ENCODE measurements at regions not wholly inside any gene's neighbourhood (a gene's known extent, or its start where the extent isn't known, plus 50 kb on each side); places are given as distances from the start of the nearest gene placed in this dataset.

- DNase-seq (ENCODE audit: low spot score), result no peak
- H3K79me2 ChIP-seq (replicated peaks; ENCODE audit: insufficient read depth), result no peaks in the 10 kb centered on the region
- no peaks in the 10 kb centered on the region for H3K27me3 ChIP-seq (ENCODE audit: insufficient read depth)
- peaks cover 7% of the 10 kb centered on the region for H3K27me3 Mint-ChIP-seq (ENCODE audit: insufficient read depth, low read depth, poor library complexity)
- no peak overlapping the region for H3K27ac ChIP-seq (ENCODE audit: low read depth)
- no peak overlapping the region for H3K4me3 Mint-ChIP-seq
- no peaks in the 10 kb centered on the region for H4K20me1 ChIP-seq (replicated peaks; ENCODE audit: insufficient read depth)
- H3K4me1 Mint-ChIP-seq, result no peaks in the 10 kb centered on the region; the same call in 2 of the 3 replicates
- no peak for ATAC-seq
- peaks cover 11% of the 10 kb centered on the region for H3K36me3 Mint-ChIP-seq (ENCODE audit: low read depth)
- H3K4me3 ChIP-seq, result no peak overlapping the region
- H3K4me2 ChIP-seq, result no peak overlapping the region
- peaks cover 27% of the 10 kb centered on the region for H3K9me3 Mint-ChIP-seq
- no peaks in the 10 kb centered on the region for H3K9me2 ChIP-seq (ENCODE audit: insufficient read depth)
- H2AFZ ChIP-seq, result no peak overlapping the region
- H3K4me1 ChIP-seq (ENCODE audit: insufficient read depth), result no peaks in the 10 kb centered on the region
- H3F3A ChIP-seq (replicated peaks; ENCODE audit: low read depth), result no peaks in the 10 kb centered on the region
- no peaks in the 10 kb centered on the region; the same call in 1 of the 2 replicates for H3K36me3 ChIP-seq (ENCODE audit: insufficient read depth)
- no peak for TF ChIP-seq JUNB (IDR thresholded peaks at IDR 0.05; ENCODE audit: unreplicated experiment)
- TF ChIP-seq ETS1 (IDR thresholded peaks at IDR 0.05), result no peak
- TF ChIP-seq ZNF331 (CRISPR knock-in tag; IDR thresholded peaks at IDR 0.05; ENCODE audit: low read depth), result no peak
- TF ChIP-seq ZNF114 (CRISPR knock-in tag; IDR thresholded peaks at IDR 0.05), result no peak
- TF ChIP-seq POLR2AphosphoS5 (IDR thresholded peaks at IDR 0.05; ENCODE audit: low read depth), result no peak
- no peak for TF ChIP-seq CREB1 (CRISPR knock-in tag; IDR thresholded peaks at IDR 0.05; ENCODE audit: low read depth)
- no peak for TF ChIP-seq NANOG (IDR thresholded peaks at IDR 0.05; ENCODE audit: borderline replicate concordance)
- TF ChIP-seq REST (IDR thresholded peaks at IDR 0.05; ENCODE audit: unreplicated experiment), result no peak
- no peak for TF ChIP-seq CTCF (conservative IDR thresholded peaks at IDR 0.05; ENCODE audit: low read depth in 2 of 2)
- no peak for TF ChIP-seq EZH2phosphoT487 (IDR thresholded peaks at IDR 0.05; ENCODE audit: unreplicated experiment)
- TF ChIP-seq STAT1 (IDR thresholded peaks at IDR 0.05; ENCODE audit: unreplicated experiment), result no peak
- no peak for TF ChIP-seq ZNF462 (CRISPR knock-in tag; IDR thresholded peaks at IDR 0.05)
- no peak for TF ChIP-seq EZH2 (IDR thresholded peaks at IDR 0.05; ENCODE audit: low read depth, unreplicated experiment)
- H3K27ac Mint-ChIP-seq, result no peak overlapping the region
These were observed 235.2 kb upstream of the SGCG start for GRCh38 chr13:22945321-22946226.

Data from GM23338 (cell line).